Large intestine (tissue), 3 donors: ENCODE measurements at regions not wholly inside any gene's neighbourhood (a gene's known extent, or its start where the extent isn't known, plus 50 kb on each side); places are given as distances from the start of the nearest gene placed in this dataset.
"Not testable (repeated sequence)": the region's sequence is repeated elsewhere in the genome, so short reads cannot be mapped to it uniquely, and the experiment has no call there.

Experiments
- DNase-seq, 2 donors: peaks; one replicate each; pipeline versions ENCODE4 v3.0.0 to v3.0.0-alpha.2; 2013
- H3K27ac ChIP-seq: one replicate; pipeline ENCODE4 v1.5.1; 2013; ENCODE audit warnings: low read length
- H3K27me3 ChIP-seq: 2 replicates; pipeline ENCODE4 v1.6.1; 2013; ENCODE audit warnings: low read length; ENCODE audit not compliant: control insufficient read depth, insufficient read depth
- H3K36me3 ChIP-seq: 2 replicates; pipeline ENCODE4 v1.6.1; 2013; ENCODE audit warnings: low read length; ENCODE audit not compliant: control insufficient read depth, insufficient read depth
- H3K4me1 ChIP-seq: one replicate; pipeline ENCODE4 v1.6.1; 2013; ENCODE audit warnings: low read length; ENCODE audit not compliant: control insufficient read depth, insufficient read depth
- H3K4me3 ChIP-seq: one replicate; pipeline ENCODE4 v1.5.1; 2013; ENCODE audit warnings: low read length
- H3K9me3 ChIP-seq: one replicate; pipeline ENCODE4 v1.6.1; 2013; ENCODE audit warnings: mild to moderate bottlenecking, low read depth, low read length, moderate library complexity; ENCODE audit not compliant: control insufficient read depth
- WGBS: methylation state at CpG from one replicate; pipeline ENCODE4 v1.1.5; 2013; ENCODE audit warnings: low lambda C conversion rate; ENCODE audit not compliant: insufficient coverage; 5-methylcytosine and 5-hydroxymethylcytosine counted together

GRCh38 chr11:21775911-21776310 is 417.0 kb upstream of the ANO5 start:
- no peaks in the 10 kb centered on the region for H3K36me3 ChIP-seq
- no peaks in the 10 kb centered on the region for H3K27me3 ChIP-seq
- DNase-seq: peak; percentile 64 to 65
- H3K4me3 ChIP-seq: no peak overlapping the region
- no peak overlapping the region for H3K27ac ChIP-seq
- no peaks in the 10 kb centered on the region for H3K4me1 ChIP-seq
- H3K9me3 ChIP-seq: no peaks in the 10 kb centered on the region

- no peak for DNase-seq
- Histone ChIP-seq H3K4me3 (no peak overlapping the region), H3K27ac (no peak overlapping the region), H3K4me1 (no peaks in the 10 kb centered on the region), H3K9me3 (no peaks in the 10 kb centered on the region), H3K36me3 (no peaks in the 10 kb centered on the region), H3K27me3 (no peaks in the 10 kb centered on the region)
- no CpG with 5 or more reads among the region's 4 CpGs for WGBS
Measured at GRCh38 chr11:21783954-21784353, 408.9 kb upstream of the ANO5 start.

- H3K4me1 ChIP-seq: no peaks in the 10 kb centered on the region
Measured at GRCh38 chr11:21785351-21785750, 407.5 kb upstream of the ANO5 start.

GRCh38 chr11:21794306-21794705 is 398.6 kb upstream of the ANO5 start:
- no peak for DNase-seq
- H3K4me3 ChIP-seq: no peak overlapping the region
- no peaks in the 10 kb centered on the region for H3K27me3 ChIP-seq
- no peaks in the 10 kb centered on the region for H3K36me3 ChIP-seq
- no peaks in the 10 kb centered on the region for H3K4me1 ChIP-seq
- no CpG with 5 or more reads among the region's 2 CpGs for WGBS
- no peak overlapping the region for H3K27ac ChIP-seq
- H3K9me3 ChIP-seq: no peaks in the 10 kb centered on the region

More at GRCh38 chr11:21785351-21785750, 407.5 kb upstream of the ANO5 start:
- no peak overlapping the region for H3K4me3 ChIP-seq
- no peaks in the 10 kb centered on the region for H3K27me3 ChIP-seq
- no peaks in the 10 kb centered on the region for H3K36me3 ChIP-seq
- DNase-seq: no peak
- H3K9me3 ChIP-seq: no peaks in the 10 kb centered on the region
- WGBS: 100% methylated on average over 2 of the region's 3 CpGs
- H3K27ac ChIP-seq: no peak overlapping the region

- no CpG with 5 or more reads among the region's 2 CpGs for whole genome bisulfite sequencing
- no peaks in the 10 kb centered on the region for H3K9me3 ChIP-seq
Measured at GRCh38 chr11:21798216-21798615, 394.7 kb upstream of the ANO5 start.

GRCh38 chr11:21804523-21804922 is 388.4 kb upstream of the ANO5 start:
- not testable (repeated sequence) for H3K36me3 ChIP-seq, H3K4me1 ChIP-seq, H3K4me3 ChIP-seq, H3K27ac ChIP-seq, DNase-seq, H3K9me3 ChIP-seq, H3K27me3 ChIP-seq
- WGBS: no CpG with 5 or more reads among the region's 1 CpG

More at GRCh38 chr11:21798216-21798615, 394.7 kb upstream of the ANO5 start:
- H3K27ac ChIP-seq: no peak overlapping the region
- no peaks in the 10 kb centered on the region for H3K27me3 ChIP-seq
- H3K36me3 ChIP-seq: no peaks in the 10 kb centered on the region
- H3K4me3 ChIP-seq: no peak overlapping the region
- H3K4me1 ChIP-seq: no peaks in the 10 kb centered on the region
- no peak for DNase-seq

- H3K4me1 ChIP-seq: peaks cover 6% of the 10 kb centered on the region
- no peak overlapping the region for H3K4me3 ChIP-seq
- H3K36me3 ChIP-seq: no peaks in the 10 kb centered on the region
- no peaks in the 10 kb centered on the region for H3K27me3 ChIP-seq
- DNase-seq: no peak
- no peaks in the 10 kb centered on the region for H3K9me3 ChIP-seq
- no CpG with 5 or more reads among the region's 1 CpG for WGBS
- no peak overlapping the region for H3K27ac ChIP-seq
Measured at GRCh38 chr11:21806508-21806907, 386.4 kb upstream of the ANO5 start.

GRCh38 chr11:21806947-21807346 is 385.9 kb upstream of the ANO5 start:
- no peak for DNase-seq
- no peak overlapping the region for H3K4me3 ChIP-seq
- H3K4me1 ChIP-seq: peaks cover 6% of the 10 kb centered on the region
- no peaks in the 10 kb centered on the region for H3K9me3 ChIP-seq
- WGBS: no CpG with 5 or more reads among the region's 1 CpG
- no peaks in the 10 kb centered on the region for H3K36me3 ChIP-seq
- no peaks in the 10 kb centered on the region for H3K27me3 ChIP-seq
- peak overlapping the region; percentile 50 for H3K27ac ChIP-seq

GRCh38 chr11:21807350-21807749 is 385.5 kb upstream of the ANO5 start:
- no peak overlapping the region for H3K4me3 ChIP-seq
- DNase-seq: peak; percentile 12 to 31
- no peaks in the 10 kb centered on the region for H3K27me3 ChIP-seq
- H3K4me1 ChIP-seq: peaks cover 6% of the 10 kb centered on the region
- WGBS: 69% methylated on average over 2 of the region's 2 CpGs
- no peaks in the 10 kb centered on the region for H3K9me3 ChIP-seq
- H3K27ac ChIP-seq: peak overlapping the region; percentile 50
- no peaks in the 10 kb centered on the region for H3K36me3 ChIP-seq

GRCh38 chr11:21810650-21811049 is 382.2 kb upstream of the ANO5 start:
- H3K4me1 ChIP-seq: peaks cover 6% of the 10 kb centered on the region
- no peaks in the 10 kb centered on the region for H3K9me3 ChIP-seq
- no peaks in the 10 kb centered on the region for H3K36me3 ChIP-seq
- no peak overlapping the region for H3K27ac ChIP-seq
- H3K27me3 ChIP-seq: no peaks in the 10 kb centered on the region
- no peak overlapping the region for H3K4me3 ChIP-seq
- DNase-seq: peak in 1 of 2 donors; percentile 8
- 40% methylated on average over 1 of the region's 7 CpGs for WGBS

GRCh38 chr11:21811572-21811971 is 381.3 kb upstream of the ANO5 start:
- Histone ChIP-seq H3K4me1 (peaks cover 6% of the 10 kb centered on the region), H3K36me3 (no peaks in the 10 kb centered on the region), H3K27me3 (no peaks in the 10 kb centered on the region), H3K27ac (no peak overlapping the region), H3K4me3 (no peak overlapping the region), H3K9me3 (no peaks in the 10 kb centered on the region)
- WGBS: no CpG with 5 or more reads among the region's 4 CpGs
- no peak for DNase-seq
